DND-41 (cell line): ENCODE measurements at regions not wholly inside any gene's neighbourhood (a gene's known extent, or its start where the extent isn't known, plus 50 kb on each side); places are given as distances from the start of the nearest gene placed in this dataset.

Experiments
- CTCF ChIP-seq: IDR thresholded peaks from 2 replicates; pipeline ENCODE4 v1.5.1; 2012; ENCODE audit warnings: borderline replicate concordance, low read length, moderate library complexity, mild to moderate bottlenecking; ENCODE audit not compliant: poor library complexity, severe bottlenecking; ENCODE audit errors: extremely low read depth
- EZH2 ChIP-seq: IDR thresholded peaks from 3 replicates; pipeline ENCODE4 v1.6.1; 2012; ENCODE audit warnings: borderline replicate concordance, low read depth, mild to moderate bottlenecking, moderate library complexity, low read length, inconsistent platforms; ENCODE audit not compliant: severe bottlenecking

DNA sequence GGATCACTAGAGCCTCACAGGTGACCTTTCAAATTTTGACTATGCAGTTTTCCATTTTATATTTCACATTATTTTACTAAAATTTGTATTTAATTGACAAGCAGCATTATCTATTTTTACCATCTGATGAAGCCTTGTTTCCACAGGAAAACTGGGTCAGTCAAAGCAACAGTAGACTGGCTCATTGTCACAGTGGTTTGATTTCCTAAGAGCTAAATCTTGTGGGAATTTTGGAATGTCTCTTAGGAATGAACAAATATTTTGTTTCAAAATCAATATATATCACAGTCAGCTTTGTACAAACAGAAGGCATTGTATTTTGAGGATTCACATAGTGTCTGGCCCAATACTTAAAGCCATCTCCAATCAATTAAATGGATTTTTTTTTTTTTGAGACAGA is 152.6 kb upstream of the RNPC3 start:
- no peak for TF ChIP-seq CTCF
- TF ChIP-seq EZH2 = no peak
